Transverse colon (tissue), 4 donors: ENCODE measurements at regions not wholly inside any gene's neighbourhood (a gene's known extent, or its start where the extent isn't known, plus 50 kb on each side); places are given as distances from the start of the nearest gene placed in this dataset.

Experiments
- POLR2AphosphoS5 ChIP-seq, 3 donors: sonication (generic); formaldehyde crosslinking; IDR thresholded peaks; one replicate each; pipeline ENCODE4 v1.6.1; 2016; ENCODE audit warnings: antibody characterized with exemption in 3 of 3
- TF ChIP-seq, protein P1 (sequence below), 5 experiments: fragments of 200-600 bp in 3 of 5; fragments of 450-650 bp in 2 of 5; sonication (generic) in 3 of 5; IDR thresholded peaks; 1 replicate in 2 of 5; 2 replicates in 3 of 5; pipeline ENCODE4 v1.5.1; 2016 to 2017; ENCODE audit warnings: antibody characterized with exemption in 5 of 5, inconsistent platforms in 3 of 5, mild to moderate bottlenecking in 2 of 5, moderate library complexity in 1 of 5

GRCh38 chr3:1527786-1528185 is 435.0 kb downstream of the CNTN6 start:
- TF ChIP-seq, protein P1, sequence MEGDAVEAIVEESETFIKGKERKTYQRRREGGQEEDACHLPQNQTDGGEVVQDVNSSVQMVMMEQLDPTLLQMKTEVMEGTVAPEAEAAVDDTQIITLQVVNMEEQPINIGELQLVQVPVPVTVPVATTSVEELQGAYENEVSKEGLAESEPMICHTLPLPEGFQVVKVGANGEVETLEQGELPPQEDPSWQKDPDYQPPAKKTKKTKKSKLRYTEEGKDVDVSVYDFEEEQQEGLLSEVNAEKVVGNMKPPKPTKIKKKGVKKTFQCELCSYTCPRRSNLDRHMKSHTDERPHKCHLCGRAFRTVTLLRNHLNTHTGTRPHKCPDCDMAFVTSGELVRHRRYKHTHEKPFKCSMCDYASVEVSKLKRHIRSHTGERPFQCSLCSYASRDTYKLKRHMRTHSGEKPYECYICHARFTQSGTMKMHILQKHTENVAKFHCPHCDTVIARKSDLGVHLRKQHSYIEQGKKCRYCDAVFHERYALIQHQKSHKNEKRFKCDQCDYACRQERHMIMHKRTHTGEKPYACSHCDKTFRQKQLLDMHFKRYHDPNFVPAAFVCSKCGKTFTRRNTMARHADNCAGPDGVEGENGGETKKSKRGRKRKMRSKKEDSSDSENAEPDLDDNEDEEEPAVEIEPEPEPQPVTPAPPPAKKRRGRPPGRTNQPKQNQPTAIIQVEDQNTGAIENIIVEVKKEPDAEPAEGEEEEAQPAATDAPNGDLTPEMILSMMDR (IDR thresholded peaks at IDR 0.05): no peak
- no peak for TF ChIP-seq POLR2AphosphoS5 (IDR thresholded peaks at IDR 0.05)
